CD14-positive monocyte (primary cell): ENCODE measurements at regions not wholly inside any gene's neighbourhood (a gene's known extent, or its start where the extent isn't known, plus 50 kb on each side); places are given as distances from the start of the nearest gene placed in this dataset.

Source experiments
- DNase-seq, 3 donors: peaks; one replicate each; pipeline ENCODE4 v3.0.0-alpha.2; 2011 to 2022
- H2AFZ ChIP-seq: 2 replicates; pipeline ENCODE4 v1.6.0; 2012; ENCODE audit warnings: mild to moderate bottlenecking, low read depth, low read length, inconsistent platforms; ENCODE audit not compliant: insufficient read depth, poor library complexity, severe bottlenecking
- H3K27ac ChIP-seq, 2 donors: 1 replicate in 1 of 2; 2 replicates in 1 of 2; pipeline ENCODE4 v1.5.1; 2012 to 2013; ENCODE audit warnings: low read length in 2 of 2, control low read depth in 1 of 2, inconsistent platforms in 1 of 2, low read depth in 1 of 2, mild to moderate bottlenecking in 1 of 2
- H3K27me3 ChIP-seq, 2 donors: one replicate each; pipeline versions ENCODE4 v1.6.0 to v1.6.1; 2011 to 2013; ENCODE audit warnings: low read length in 2 of 2; ENCODE audit not compliant: control insufficient read depth in 2 of 2, insufficient read depth in 2 of 2
- H3K36me3 ChIP-seq, 2 donors: replicated peaks in 1 of 2; 1 replicate in 1 of 2; 2 replicates in 1 of 2; pipeline versions ENCODE4 v1.5.1 to v1.6.1; 2012 to 2013; ENCODE audit warnings: low read length in 2 of 2, control low read depth in 1 of 2, inconsistent platforms in 1 of 2, mild to moderate bottlenecking in 1 of 2; ENCODE audit not compliant: insufficient read depth in 2 of 2, control insufficient read depth in 1 of 2
- H3K4me1 ChIP-seq, 2 donors: 1 replicate in 1 of 2; 2 replicates in 1 of 2; pipeline versions ENCODE4 v1.5.1 to v1.6.1; 2012 to 2013; ENCODE audit warnings: low read length in 2 of 2, control low read depth in 1 of 2, inconsistent platforms in 1 of 2, mild to moderate bottlenecking in 1 of 2, moderate library complexity in 1 of 2; ENCODE audit not compliant: insufficient read depth in 2 of 2, control insufficient read depth in 1 of 2
- H3K4me2 ChIP-seq: replicated peaks from 2 replicates; pipeline ENCODE3; 2012; ENCODE audit warnings: low read length, moderate library complexity, mild to moderate bottlenecking; ENCODE audit not compliant: poor library complexity, severe bottlenecking; ENCODE audit errors: extremely low read depth
- H3K4me3 ChIP-seq, 3 experiments: fragments of 200-600 bp in 1 of 3; sonication (generic) in 1 of 3; replicated peaks in 1 of 3; 1 replicate in 2 of 3; 2 replicates in 1 of 3; pipeline ENCODE4 v1.5.1; 2011 to 2013; ENCODE audit warnings: low read length in 3 of 3, mild to moderate bottlenecking in 3 of 3, control low read depth in 2 of 3, low read depth in 2 of 3, inconsistent platforms in 1 of 3, moderate library complexity in 1 of 3
- H3K79me2 ChIP-seq: 2 replicates; pipeline ENCODE4 v1.6.0; 2012; ENCODE audit warnings: mild to moderate bottlenecking, control low read depth, inconsistent platforms, low read length, moderate library complexity; ENCODE audit not compliant: insufficient read depth
- H3K9ac ChIP-seq: 2 replicates; pipeline ENCODE4 v1.6.0; 2017; ENCODE audit warnings: low read length, mild to moderate bottlenecking; ENCODE audit not compliant: insufficient read depth, poor library complexity, severe bottlenecking
- H3K9me3 ChIP-seq, 2 donors: replicated peaks in 1 of 2; 1 replicate in 1 of 2; 2 replicates in 1 of 2; pipeline versions ENCODE4 v1.5.1 to v1.6.1; 2012 to 2013; ENCODE audit warnings: low read length in 2 of 2, control low read depth in 1 of 2; ENCODE audit not compliant: control insufficient read depth in 1 of 2, insufficient read depth in 1 of 2
- H4K20me1 ChIP-seq: 2 replicates; pipeline ENCODE4 v1.6.0; 2012; ENCODE audit warnings: mild to moderate bottlenecking, low read length, control low read depth, moderate library complexity; ENCODE audit not compliant: insufficient read depth
- H3K27ac Mint-ChIP-seq, 7 donors: one replicate each; pipeline ENCODE4 v1.8.0; 2020; ENCODE audit warnings: mild to moderate bottlenecking in 7 of 7, mixed read lengths in 7 of 7, moderate library complexity in 6 of 7, inconsistent platforms in 2 of 7
- H3K27me3 Mint-ChIP-seq, 3 donors: one replicate each; pipeline ENCODE4 v1.8.0; 2021 to 2022; ENCODE audit warnings: low read depth in 3 of 3, mild to moderate bottlenecking in 3 of 3, mixed read lengths in 3 of 3, moderate library complexity in 3 of 3, inconsistent platforms in 1 of 3
- H3K36me3 Mint-ChIP-seq, 2 donors: one replicate each; pipeline ENCODE4 v1.8.0; 2020; ENCODE audit warnings: mixed read lengths in 2 of 2, inconsistent platforms in 1 of 2, mild to moderate bottlenecking in 1 of 2
- H3K4me1 Mint-ChIP-seq: one replicate; pipeline ENCODE4 v1.8.0; 2020; ENCODE audit warnings: mild to moderate bottlenecking, mixed read lengths
- H3K4me3 Mint-ChIP-seq, 2 donors: one replicate each; pipeline ENCODE4 v1.8.0; 2020; ENCODE audit warnings: mild to moderate bottlenecking in 2 of 2, mixed read lengths in 2 of 2, moderate library complexity in 1 of 2
- H3K9me3 Mint-ChIP-seq, 7 donors: one replicate each; pipeline ENCODE4 v1.8.0; 2020 to 2022; ENCODE audit warnings: mixed read lengths in 7 of 7, mild to moderate bottlenecking in 6 of 7, moderate library complexity in 6 of 7, inconsistent platforms in 2 of 7
- WGBS: methylation state at CpG from one replicate; pipeline ENCODE4 v1.1.5; 2013; ENCODE audit warnings: missing lambda C conversion rate; ENCODE audit not compliant: insufficient coverage; 5-methylcytosine and 5-hydroxymethylcytosine counted together
- intact Hi-C, 2 donors: fragments of 100-400 bp; cut with micrococcal nuclease; formaldehyde crosslinking; loops; one replicate each; pipeline versions ENCODE4 v1.15.0 to v1.15.1; 2023
- TF ChIP-seq, protein P1 (sequence below): fragments of 200-600 bp; IDR thresholded peaks from one replicate; pipeline ENCODE4 v1.8.0; 2022; ENCODE audit warnings: antibody characterized with exemption, mild to moderate bottlenecking

DNA sequence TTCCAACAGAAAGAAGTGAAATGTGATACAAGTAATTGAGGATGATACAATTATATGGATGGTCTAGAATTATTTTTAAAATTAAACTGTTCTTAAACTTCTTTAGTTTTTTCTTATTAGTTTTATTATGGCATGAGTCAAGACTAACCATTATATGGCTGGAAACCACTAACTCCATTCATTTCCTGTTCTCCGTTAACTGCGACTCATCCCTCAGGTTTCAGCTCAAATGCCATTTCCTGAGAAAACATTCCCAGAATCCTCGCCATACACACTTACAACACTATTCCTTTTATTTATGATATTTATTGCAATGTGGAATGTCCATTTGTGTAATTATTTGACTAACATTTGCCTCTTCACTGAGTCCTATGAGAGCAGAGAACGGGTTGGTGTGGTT, 394.1 kb downstream of the SOX2 start:
- Mint-ChIP-seq H3K27ac (peak overlapping the region in 1 of 7 donors; percentile 40), H3K4me3 (no peak overlapping the region), H3K9me3 (peaks cover 0 to 8% (median 5%) of the 10 kb centered on the region in 7 donors), H3K27me3 (no peaks in the 10 kb centered on the region), H3K36me3 (no peaks in the 10 kb centered on the region), H3K4me1 (no peaks in the 10 kb centered on the region)
- Histone ChIP-seq H2AFZ (no peak overlapping the region), H3K9ac (no peak overlapping the region), H3K4me3 (no peak overlapping the region), H4K20me1 (no peaks in the 10 kb centered on the region), H3K27me3 (no peaks in the 10 kb centered on the region), H3K4me1 (no peaks in the 10 kb centered on the region), H3K36me3 (no peaks in the 10 kb centered on the region), H3K4me2 (no peak overlapping the region), H3K27ac (no peak overlapping the region), H3K79me2 (no peaks in the 10 kb centered on the region), H3K9me3 (peaks cover 2 to 13% of the 10 kb centered on the region in 2 donors)
- intact Hi-C loops = no loop called here
- no peak for DNase-seq
- TF ChIP-seq, protein P1, sequence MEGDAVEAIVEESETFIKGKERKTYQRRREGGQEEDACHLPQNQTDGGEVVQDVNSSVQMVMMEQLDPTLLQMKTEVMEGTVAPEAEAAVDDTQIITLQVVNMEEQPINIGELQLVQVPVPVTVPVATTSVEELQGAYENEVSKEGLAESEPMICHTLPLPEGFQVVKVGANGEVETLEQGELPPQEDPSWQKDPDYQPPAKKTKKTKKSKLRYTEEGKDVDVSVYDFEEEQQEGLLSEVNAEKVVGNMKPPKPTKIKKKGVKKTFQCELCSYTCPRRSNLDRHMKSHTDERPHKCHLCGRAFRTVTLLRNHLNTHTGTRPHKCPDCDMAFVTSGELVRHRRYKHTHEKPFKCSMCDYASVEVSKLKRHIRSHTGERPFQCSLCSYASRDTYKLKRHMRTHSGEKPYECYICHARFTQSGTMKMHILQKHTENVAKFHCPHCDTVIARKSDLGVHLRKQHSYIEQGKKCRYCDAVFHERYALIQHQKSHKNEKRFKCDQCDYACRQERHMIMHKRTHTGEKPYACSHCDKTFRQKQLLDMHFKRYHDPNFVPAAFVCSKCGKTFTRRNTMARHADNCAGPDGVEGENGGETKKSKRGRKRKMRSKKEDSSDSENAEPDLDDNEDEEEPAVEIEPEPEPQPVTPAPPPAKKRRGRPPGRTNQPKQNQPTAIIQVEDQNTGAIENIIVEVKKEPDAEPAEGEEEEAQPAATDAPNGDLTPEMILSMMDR = no peak
- no CpG with 5 or more reads among the region's 4 CpGs for WGBS

DNA sequence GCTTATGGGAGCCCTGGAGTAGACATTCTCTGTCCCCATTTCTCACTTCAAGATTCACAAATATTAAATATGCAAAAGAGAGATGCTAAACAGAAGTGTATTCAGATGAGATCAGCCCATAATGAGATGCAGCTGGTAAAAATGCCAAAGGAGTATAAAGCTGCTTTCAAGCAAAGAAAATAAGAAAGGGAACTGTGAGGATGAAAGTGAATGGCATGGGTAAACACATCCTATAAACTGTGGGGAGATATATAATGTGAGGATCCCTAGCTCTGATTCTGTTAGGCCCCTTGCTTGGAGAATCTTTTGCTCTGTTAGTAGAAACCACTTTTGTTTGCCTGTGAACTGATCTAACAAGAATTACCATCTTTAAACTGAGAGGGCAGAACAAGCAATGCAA, 396.6 kb downstream of the SOX2 start:
- Histone ChIP-seq H3K36me3 (no peaks in the 10 kb centered on the region), H3K4me1 (no peaks in the 10 kb centered on the region), H3K9ac (no peak overlapping the region), H3K27ac (no peak overlapping the region), H3K4me2 (no peak overlapping the region), H3K9me3 (peaks cover 0 to 7% of the 10 kb centered on the region in 2 donors), H2AFZ (no peak overlapping the region), H4K20me1 (no peaks in the 10 kb centered on the region), H3K4me3 (no peak overlapping the region), H3K27me3 (no peaks in the 10 kb centered on the region), H3K79me2 (no peaks in the 10 kb centered on the region)
- intact Hi-C loops = no loop called here
- Mint-ChIP-seq H3K9me3 (peaks cover 0 to 4% (median 3%) of the 10 kb centered on the region in 7 donors), H3K4me1 (no peaks in the 10 kb centered on the region), H3K27ac (no peak overlapping the region), H3K27me3 (no peaks in the 10 kb centered on the region), H3K4me3 (no peak overlapping the region), H3K36me3 (no peaks in the 10 kb centered on the region)
- no peak for DNase-seq
- TF ChIP-seq, protein P1 = no peak
